SK-N-SH (cell line): ENCODE measurements at regions not wholly inside any gene's neighbourhood (a gene's known extent, or its start where the extent isn't known, plus 50 kb on each side); places are given as distances from the start of the nearest gene placed in this dataset.

Experiments
- CTCF ChIA-PET: fragments of 300-600, 350-600 bp; formaldehyde crosslinking; extraction: SDS; loops from one replicate; lab custom pipeline; 2021; lab: Yijun Ruan, JAX
- POLR2A ChIA-PET: fragments of 350-600 bp; sonication (Branson Sonifier 250); formaldehyde crosslinking; extraction: SDS; loops from one replicate; lab custom pipeline; 2020; ENCODE audit warnings: antibody characterized with exemption, inconsistent platforms; lab: Yijun Ruan, JAX
- DNase-seq: peaks from one replicate; pipeline ENCODE4 v3.0.0; 2012
- H2AFZ ChIP-seq: fragments of 200-600 bp; sonication (generic); 2 replicates; pipeline ENCODE4 v1.8.1; 2016; ENCODE audit warnings: antibody characterized with exemption, mild to moderate bottlenecking, low read depth
- H3F3A ChIP-seq: fragments of 200-600 bp; sonication (generic); replicated peaks from 2 replicates; pipeline ENCODE3; 2016; ENCODE audit warnings: antibody characterized with exemption, mild to moderate bottlenecking; ENCODE audit not compliant: insufficient read depth
- H3K27ac ChIP-seq, 2 experiments: fragments of 200-500 bp in 1 of 2; fragments of 200-600 bp in 1 of 2; sonication (Bioruptor generic) in 1 of 2; sonication (generic), shearing (Covaris generic) in 1 of 2; 2 replicates each; pipeline versions ENCODE4 v1.5.1 to v1.6.1; 2014 to 2016; ENCODE audit warnings: low read depth in 2 of 2, inconsistent platforms in 1 of 2, low read length in 1 of 2, mild to moderate bottlenecking in 1 of 2, mixed read lengths in 1 of 2
- H3K27me3 ChIP-seq: fragments of 200-600 bp; sonication (generic), shearing (Covaris generic); 2 replicates; pipeline ENCODE4 v1.6.1; 2016; ENCODE audit warnings: mixed run types; ENCODE audit not compliant: insufficient read depth
- H3K36me3 ChIP-seq, 2 experiments: fragments of 200-500 bp in 1 of 2; fragments of 200-600 bp in 1 of 2; sonication (Bioruptor generic) in 1 of 2; sonication (generic) in 1 of 2; replicated peaks in 1 of 2; 2 replicates each; pipeline versions ENCODE3 to v1.5.1; 2014 to 2016; ENCODE audit warnings: low read length in 1 of 2, mild to moderate bottlenecking in 1 of 2; ENCODE audit not compliant: insufficient read depth in 2 of 2, control insufficient read depth in 1 of 2
- H3K4me1 ChIP-seq, 2 experiments: fragments of 200-500 bp in 1 of 2; fragments of 200-600 bp in 1 of 2; sonication (Bioruptor generic) in 1 of 2; sonication (generic), shearing (Covaris generic) in 1 of 2; 2 replicates each; pipeline versions ENCODE4 v1.5.1 to v1.6.1; 2014 to 2016; ENCODE audit warnings: low read depth in 1 of 2, low read length in 1 of 2, mixed run types in 1 of 2; ENCODE audit not compliant: insufficient read depth in 2 of 2, control insufficient read depth in 1 of 2
- H3K4me2 ChIP-seq: fragments of 200-600 bp; sonication (generic), shearing (Covaris generic); 2 replicates; pipeline ENCODE4 v1.6.1; 2017; ENCODE audit warnings: mixed run types
- H3K4me3 ChIP-seq, 2 experiments: fragments of 200-500 bp in 1 of 2; fragments of 200-600 bp in 1 of 2; sonication (Bioruptor generic) in 1 of 2; sonication (generic), shearing (Covaris generic) in 1 of 2; 2 replicates each; pipeline versions ENCODE4 v1.5.1 to v1.8.1; 2014 to 2016; ENCODE audit warnings: low read depth in 2 of 2, inconsistent platforms in 1 of 2, low read length in 1 of 2, mild to moderate bottlenecking in 1 of 2, mixed read lengths in 1 of 2, moderate library complexity in 1 of 2
- H3K79me2 ChIP-seq: fragments of 200-600 bp; sonication (generic); 2 replicates; pipeline ENCODE4 v1.8.1; 2017; ENCODE audit warnings: mild to moderate bottlenecking; ENCODE audit not compliant: insufficient read depth
- H3K9ac ChIP-seq: fragments of 200-600 bp; sonication (generic); 2 replicates; pipeline ENCODE4 v1.6.1; 2017; ENCODE audit warnings: mixed run types
- H3K9me2 ChIP-seq: fragments of 200-600 bp; sonication (generic); 2 replicates; pipeline ENCODE4 v1.6.1; 2017; ENCODE audit warnings: mixed run types
- H3K9me3 ChIP-seq: fragments of 200-600 bp; sonication (generic); 2 replicates; pipeline ENCODE4 v1.6.1; 2017; ENCODE audit warnings: mixed run types, mild to moderate bottlenecking, moderate library complexity
- H4K20me1 ChIP-seq: fragments of 200-600 bp; sonication (generic); 2 replicates; pipeline ENCODE4 v1.6.1; 2017; ENCODE audit warnings: mild to moderate bottlenecking, mixed run types; ENCODE audit not compliant: insufficient read depth
- CHD2 ChIP-seq: fragments of 150-350 bp; IDR thresholded peaks from 2 replicates; pipeline ENCODE4 v1.6.1; 2018; ENCODE audit warnings: low read length; ENCODE audit not compliant: partially characterized antibody
- CTCF ChIP-seq: fragments of 200-600 bp; sonication (generic); IDR thresholded peaks from 2 replicates; pipeline ENCODE4 v1.6.1; 2017; ENCODE audit warnings: antibody characterized with exemption, mild to moderate bottlenecking, moderate library complexity
- EP300 ChIP-seq, 2 experiments: IDR thresholded peaks; 2 replicates each; pipeline versions ENCODE4 v1.4.0 to v1.6.1; 2012; ENCODE audit warnings: borderline replicate concordance in 1 of 2, low read depth in 1 of 2, low read length in 1 of 2
- EZH2phosphoT487 ChIP-seq: fragments of 200-600 bp; sonication (generic); IDR thresholded peaks from 2 replicates; pipeline ENCODE4 v1.6.1; 2017; ENCODE audit warnings: low read depth, mixed run types, mild to moderate bottlenecking, antibody characterized with exemption, moderate library complexity, borderline replicate concordance
- FOSL2 ChIP-seq: IDR thresholded peaks from 2 replicates; pipeline ENCODE4 v1.4.0; 2012; ENCODE audit warnings: low read depth, mild to moderate bottlenecking, moderate library complexity, borderline replicate concordance
- FOXM1 ChIP-seq: IDR thresholded peaks from 2 replicates; pipeline ENCODE4 v1.4.0; 2012; ENCODE audit warnings: low read depth, mild to moderate bottlenecking
- GATA2 ChIP-seq: sonication (generic); formaldehyde crosslinking; IDR thresholded peaks from 2 replicates; pipeline ENCODE4 v1.5.0; 2020; ENCODE audit warnings: mild to moderate bottlenecking, missing genetic modification reagents
- MXI1 ChIP-seq: IDR thresholded peaks from 2 replicates; pipeline ENCODE4 v1.6.1; 2012; ENCODE audit warnings: mild to moderate bottlenecking, low read depth, low read length, improper control_type of control experiment
- NFIC ChIP-seq: IDR thresholded peaks from 2 replicates; pipeline ENCODE4 v1.4.0; 2012; ENCODE audit warnings: borderline replicate concordance
- NRF1 ChIP-seq: IDR thresholded peaks from 2 replicates; pipeline ENCODE4 v1.6.1; 2012; ENCODE audit warnings: low read depth, mild to moderate bottlenecking, low read length
- POLR2AphosphoS5 ChIP-seq: IDR thresholded peaks from 2 replicates; pipeline ENCODE4 v1.6.1; 2012; ENCODE audit warnings: low read depth, low read length
- RAD21 ChIP-seq: IDR thresholded peaks from 2 replicates; pipeline ENCODE4 v1.6.1; 2012; ENCODE audit warnings: mild to moderate bottlenecking, low read length
- RCOR1 ChIP-seq: fragments of 150-350 bp; IDR thresholded peaks from 2 replicates; pipeline ENCODE4 v1.6.1; 2017; ENCODE audit warnings: antibody characterized with exemption, low read length
- REST ChIP-seq: IDR thresholded peaks from 2 replicates; pipeline ENCODE4 v1.6.1; 2012; ENCODE audit warnings: mild to moderate bottlenecking, low read depth, low read length, moderate library complexity
- TCF12 ChIP-seq: IDR thresholded peaks from 2 replicates; pipeline ENCODE4 v1.4.0; 2012
- USF2 ChIP-seq: fragments of 150-350 bp; IDR thresholded peaks from 2 replicates; pipeline ENCODE4 v1.6.1; 2017; ENCODE audit warnings: antibody characterized with exemption, low read length, low read depth, borderline replicate concordance
- YY1 ChIP-seq: IDR thresholded peaks from 2 replicates; pipeline ENCODE4 v1.4.0; 2012; ENCODE audit warnings: low read depth, mild to moderate bottlenecking
- ZBTB33 ChIP-seq: IDR thresholded peaks from 2 replicates; pipeline ENCODE4 v1.4.0; 2012; ENCODE audit warnings: low read depth, borderline replicate concordance
- WGBS: methylation state at CpG from one replicate; pipeline ENCODE4 v1.1.6; 2017; ENCODE audit warnings: low lambda C conversion rate; 5-methylcytosine and 5-hydroxymethylcytosine counted together

GRCh38 chr7:4575254-4575653 lies 106.8 kb upstream of the FOXK1 start:
- no peaks in the 10 kb centered on the region for H3K36me3 ChIP-seq
- no peak overlapping the region for H2AFZ ChIP-seq
- CTCF ChIA-PET: interaction anchor here (0.8 kb wide), 1 partner anchor 56 kb away, joined by 3 read pairs; no protein-coding TSS in a partner anchor
- TF ChIP-seq USF2: no peak
- TF ChIP-seq FOXM1: no peak
- TF ChIP-seq NFIC: no peak
- no peak for TF ChIP-seq CTCF
- TF ChIP-seq YY1: no peak
- no peak for TF ChIP-seq ZBTB33
- no peak for TF ChIP-seq MXI1
- TF ChIP-seq NRF1: no peak
- no peak for TF ChIP-seq EZH2phosphoT487
- no peak for TF ChIP-seq RCOR1
- no peak for TF ChIP-seq REST
- TF ChIP-seq RAD21: no peak
- TF ChIP-seq GATA2 (CRISPR knock-in tag): no peak
- no peak for TF ChIP-seq CHD2
- no peak for TF ChIP-seq EP300 (IDR thresholded peaks at IDR 0.05; ENCODE audit: borderline replicate concordance in 1 of 2, low read depth in 1 of 2, low read length in 1 of 2)
- no peak for TF ChIP-seq TCF12
- TF ChIP-seq FOSL2: no peak
- TF ChIP-seq POLR2AphosphoS5: no peak
- H3K9ac ChIP-seq: no peak overlapping the region
- WGBS: 28% methylated on average over 3 of the region's 3 CpGs
- no peaks in the 10 kb centered on the region for H3K79me2 ChIP-seq
- no peaks in the 10 kb centered on the region for H4K20me1 ChIP-seq
- no peak for DNase-seq
- H3F3A ChIP-seq: no peaks in the 10 kb centered on the region
- no peaks in the 10 kb centered on the region for H3K27me3 ChIP-seq
- POLR2A ChIA-PET: no interaction called here
- H3K4me1 ChIP-seq: no peaks in the 10 kb centered on the region
- H3K9me2 ChIP-seq: no peaks in the 10 kb centered on the region
- no peak overlapping the region for H3K4me3 ChIP-seq
- no peak overlapping the region for H3K27ac ChIP-seq
- H3K9me3 ChIP-seq: no peaks in the 10 kb centered on the region
- no peak overlapping the region for H3K4me2 ChIP-seq
